Neuron (in vitro differentiated cells): ENCODE measurements at regions not wholly inside any gene's neighbourhood (a gene's known extent, or its start where the extent isn't known, plus 50 kb on each side); places are given as distances from the start of the nearest gene placed in this dataset.

Experiments used
- H2AFZ ChIP-seq: one replicate; pipeline ENCODE4 v1.6.1; 2013; ENCODE audit warnings: low read depth, mild to moderate bottlenecking, inconsistent platforms, low read length, moderate library complexity
- H3K27me3 ChIP-seq: one replicate; pipeline ENCODE4 v1.6.1; 2013; ENCODE audit warnings: low read length; ENCODE audit not compliant: insufficient read depth
- H3K36me3 ChIP-seq: one replicate; pipeline ENCODE4 v1.6.1; 2013; ENCODE audit warnings: low read length; ENCODE audit not compliant: insufficient read depth
- H3K4me1 ChIP-seq: one replicate; pipeline ENCODE4 v1.6.1; 2013; ENCODE audit warnings: low read length; ENCODE audit not compliant: insufficient read depth
- H3K4me3 ChIP-seq: 2 replicates; pipeline ENCODE4 v1.5.1; 2013; ENCODE audit warnings: mild to moderate bottlenecking, low read length, moderate library complexity
- H3K9me3 ChIP-seq: one replicate; pipeline ENCODE4 v1.6.1; 2013; ENCODE audit warnings: low read length

- Histone ChIP-seq H3K9me3 (no peaks in the 10 kb centered on the region), H3K27me3 (no peaks in the 10 kb centered on the region), H3K4me3 (no peak overlapping the region), H3K36me3 (no peaks in the 10 kb centered on the region), H3K4me1 (peaks cover 16% of the 10 kb centered on the region), H2AFZ (no peak overlapping the region)
Observed at GRCh38 chr15:87763837-87764236, 492.7 kb downstream of the NTRK3 start.

GRCh38 chr15:87761736-87762509, 494.6 kb downstream of the NTRK3 start:
- no peak overlapping the region for H3K4me3 ChIP-seq
- H2AFZ ChIP-seq = no peak overlapping the region
- peaks cover 16% of the 10 kb centered on the region for H3K4me1 ChIP-seq
- no peaks in the 10 kb centered on the region for H3K9me3 ChIP-seq
- H3K27me3 ChIP-seq = peaks cover 3% of the 10 kb centered on the region
- no peaks in the 10 kb centered on the region for H3K36me3 ChIP-seq

GRCh38 chr15:87760547-87761314, 495.8 kb downstream of the NTRK3 start:
- Histone ChIP-seq H2AFZ (no peak overlapping the region), H3K27me3 (peaks cover 3% of the 10 kb centered on the region), H3K4me1 (peaks cover 16% of the 10 kb centered on the region), H3K36me3 (no peaks in the 10 kb centered on the region), H3K9me3 (no peaks in the 10 kb centered on the region), H3K4me3 (no peak overlapping the region)

- H3K27me3 ChIP-seq = peaks cover 3% of the 10 kb centered on the region
- H3K36me3 ChIP-seq = no peaks in the 10 kb centered on the region
- H3K4me1 ChIP-seq = peaks cover 3% of the 10 kb centered on the region
- no peak overlapping the region for H2AFZ ChIP-seq
- no peaks in the 10 kb centered on the region for H3K9me3 ChIP-seq
- no peak overlapping the region for H3K4me3 ChIP-seq
Observed at GRCh38 chr15:87758794-87759418, 497.6 kb downstream of the NTRK3 start.

- Histone ChIP-seq H2AFZ (no peak overlapping the region), H3K27me3 (peaks cover 3% of the 10 kb centered on the region), H3K9me3 (no peaks in the 10 kb centered on the region), H3K36me3 (no peaks in the 10 kb centered on the region), H3K4me1 (peaks cover 7% of the 10 kb centered on the region), H3K4me3 (no peak overlapping the region)
Observed at GRCh38 chr15:87757084-87757483, 499.5 kb downstream of the NTRK3 start.

- no peak overlapping the region for H3K4me3 ChIP-seq
- no peaks in the 10 kb centered on the region for H3K9me3 ChIP-seq
- H3K27me3 ChIP-seq = peaks cover 3% of the 10 kb centered on the region
- no peak overlapping the region for H2AFZ ChIP-seq
- H3K36me3 ChIP-seq = no peaks in the 10 kb centered on the region
- H3K4me1 ChIP-seq = peaks cover 9% of the 10 kb centered on the region
Observed at GRCh38 chr15:87756072-87756471, 500.5 kb downstream of the NTRK3 start.

GRCh38 chr15:87755226-87755625, 501.3 kb downstream of the NTRK3 start:
- Histone ChIP-seq H3K4me3 (no peak overlapping the region), H3K36me3 (no peaks in the 10 kb centered on the region)

GRCh38 chr15:87753539-87753938, 503.0 kb downstream of the NTRK3 start:
- Histone ChIP-seq H2AFZ (no peak overlapping the region), H3K4me3 (no peak overlapping the region), H3K9me3 (no peaks in the 10 kb centered on the region), H3K36me3 (no peaks in the 10 kb centered on the region), H3K4me1 (peaks cover 9% of the 10 kb centered on the region), H3K27me3 (no peaks in the 10 kb centered on the region)

More at GRCh38 chr15:87755226-87755625, 501.3 kb downstream of the NTRK3 start:
- Histone ChIP-seq H3K9me3 (no peaks in the 10 kb centered on the region), H3K4me1 (peaks cover 9% of the 10 kb centered on the region), H3K27me3 (peaks cover 3% of the 10 kb centered on the region), H2AFZ (no peak overlapping the region)

GRCh38 chr15:87752250-87752951, 504.1 kb downstream of the NTRK3 start:
- Histone ChIP-seq H3K27me3 (no peaks in the 10 kb centered on the region), H3K36me3 (no peaks in the 10 kb centered on the region), H3K4me1 (peaks cover 9% of the 10 kb centered on the region), H3K9me3 (no peaks in the 10 kb centered on the region), H3K4me3 (no peak overlapping the region), H2AFZ (no peak overlapping the region)

GRCh38 chr15:87748483-87748882, 508.1 kb downstream of the NTRK3 start:
- H2AFZ ChIP-seq = no peak overlapping the region
- H3K4me3 ChIP-seq = no peak overlapping the region
- no peaks in the 10 kb centered on the region for H3K36me3 ChIP-seq
- H3K27me3 ChIP-seq = no peaks in the 10 kb centered on the region
- no peaks in the 10 kb centered on the region for H3K9me3 ChIP-seq
- peaks cover 9% of the 10 kb centered on the region for H3K4me1 ChIP-seq

- no peak overlapping the region for H2AFZ ChIP-seq
- H3K36me3 ChIP-seq = no peaks in the 10 kb centered on the region
- no peaks in the 10 kb centered on the region for H3K27me3 ChIP-seq
- H3K9me3 ChIP-seq = no peaks in the 10 kb centered on the region
- peaks cover 2% of the 10 kb centered on the region for H3K4me1 ChIP-seq
- no peak overlapping the region for H3K4me3 ChIP-seq
Observed at GRCh38 chr15:87747087-87747486, 509.5 kb downstream of the NTRK3 start.

GRCh38 chr15:87746333-87746732, 510.2 kb downstream of the NTRK3 start:
- H3K36me3 ChIP-seq = no peaks in the 10 kb centered on the region
- no peaks in the 10 kb centered on the region for H3K27me3 ChIP-seq
- H2AFZ ChIP-seq = no peak overlapping the region
- H3K4me3 ChIP-seq = no peak overlapping the region
- H3K4me1 ChIP-seq = no peaks in the 10 kb centered on the region
- no peaks in the 10 kb centered on the region for H3K9me3 ChIP-seq

- no peaks in the 10 kb centered on the region for H3K4me1 ChIP-seq
- no peak overlapping the region for H3K4me3 ChIP-seq
- H2AFZ ChIP-seq = no peak overlapping the region
- H3K27me3 ChIP-seq = no peaks in the 10 kb centered on the region
- H3K9me3 ChIP-seq = no peaks in the 10 kb centered on the region
- no peaks in the 10 kb centered on the region for H3K36me3 ChIP-seq
Observed at GRCh38 chr15:87744815-87745214, 511.7 kb downstream of the NTRK3 start.
